ENCODE measurements at regions not wholly inside any gene's neighbourhood (a gene's known extent, or its start where the extent isn't known, plus 50 kb on each side); places are given as distances from the start of the nearest gene placed in this dataset.

DNA sequence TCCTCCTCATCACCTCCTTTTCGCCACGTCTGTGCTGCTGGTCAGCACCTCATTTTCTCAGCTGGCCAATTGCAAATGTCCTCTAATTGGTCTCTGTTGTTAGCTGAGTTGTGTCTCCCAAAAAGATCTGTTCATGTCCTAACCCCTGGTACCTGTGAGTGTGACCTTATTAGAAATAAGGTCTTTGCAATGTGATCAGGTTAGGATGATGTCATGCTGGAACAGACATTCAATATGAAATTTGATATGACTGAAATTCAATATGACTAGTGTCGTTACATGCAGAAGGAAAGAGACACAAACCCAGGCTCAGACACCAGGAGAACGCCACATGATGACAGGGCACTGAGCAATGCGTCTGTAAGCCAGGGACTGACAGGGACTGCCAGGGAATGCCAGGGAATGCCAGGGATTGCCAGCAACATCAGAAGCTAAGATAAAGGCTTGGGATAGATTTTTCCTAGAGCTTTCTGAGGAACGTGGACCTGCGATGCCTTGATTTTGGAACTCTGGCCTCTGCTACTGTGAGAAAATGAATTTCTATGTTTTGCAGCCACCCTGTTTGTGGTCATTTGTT, 77.5 kb upstream of the CXCL12 start:
- Histone ChIP-seq H3K9me3 (ENCODE audit: control insufficient read depth in 2 of 2, insufficient read depth in 1 of 2, low read depth in 1 of 2, low read length in 1 of 2) (no peaks in the 10 kb centered on the region), H3K27ac (ENCODE audit: low read depth in 2 of 2, low read length in 1 of 2) (no peak overlapping the region), H3K36me3 (ENCODE audit: control insufficient read depth in 2 of 2, insufficient read depth in 2 of 2, low read length in 1 of 2) (no peaks in the 10 kb centered on the region), H3K4me1 (ENCODE audit: control insufficient read depth in 2 of 2, insufficient read depth in 2 of 2, low read length in 1 of 2) (no peaks in the 10 kb centered on the region), H3K27me3 (ENCODE audit: control insufficient read depth in 1 of 2, insufficient read depth in 2 of 2, low read length in 2 of 2) (no peaks in the 10 kb centered on the region), H3K4me3 (ENCODE audit: low read depth in 1 of 2, low read length in 2 of 2) (no peak overlapping the region)
- WGBS, 2 donors, result 72 to 82% methylated on average over 7 of the region's 7 CpGs

- Histone ChIP-seq H3K27me3 (ENCODE audit: control insufficient read depth in 1 of 2, insufficient read depth in 2 of 2, low read length in 2 of 2) (no peaks in the 10 kb centered on the region), H3K36me3 (ENCODE audit: control insufficient read depth in 2 of 2, insufficient read depth in 2 of 2, low read length in 1 of 2) (no peaks in the 10 kb centered on the region), H3K9me3 (ENCODE audit: control insufficient read depth in 2 of 2, insufficient read depth in 1 of 2, low read depth in 1 of 2, low read length in 1 of 2) (no peaks in the 10 kb centered on the region), H3K4me3 (ENCODE audit: low read depth in 1 of 2, low read length in 2 of 2) (no peak overlapping the region), H3K4me1 (ENCODE audit: control insufficient read depth in 2 of 2, insufficient read depth in 2 of 2, low read length in 1 of 2) (peaks cover 0 to 2% of the 10 kb centered on the region in 2 donors), H3K27ac (ENCODE audit: low read depth in 2 of 2, low read length in 1 of 2) (no peak overlapping the region)
- WGBS, 2 donors, result 44 to 47% methylated on average over 6 of the region's 6 CpGs
These were observed 78.7 kb upstream of the CXCL12 start for GRCh38 chr10:44463511-44464121.

DNA sequence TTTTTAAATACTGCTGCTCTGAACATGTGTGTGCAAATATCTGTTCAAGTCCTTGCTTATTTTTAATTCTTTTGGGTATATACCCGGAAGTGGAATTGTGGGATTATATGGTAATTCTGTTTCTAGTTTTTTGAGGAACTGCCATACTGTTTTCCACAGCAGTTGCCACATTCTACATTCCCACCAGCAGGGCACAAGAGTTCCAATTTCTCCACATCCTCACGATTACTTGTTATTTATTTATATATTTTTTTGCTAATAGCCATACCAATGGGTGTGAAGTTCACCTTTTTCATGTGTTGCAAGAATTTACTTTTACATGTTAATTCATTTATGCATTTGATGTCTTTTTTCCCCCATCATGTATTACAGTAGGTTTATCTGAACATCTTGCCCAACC, 79.6 kb upstream of the CXCL12 start:
- Histone ChIP-seq H3K9me3 (ENCODE audit: control insufficient read depth in 2 of 2, insufficient read depth in 1 of 2, low read depth in 1 of 2, low read length in 1 of 2) (no peaks in the 10 kb centered on the region), H3K27ac (ENCODE audit: low read depth in 2 of 2, low read length in 1 of 2) (no peak overlapping the region)
- 41 to 42% methylated on average over 2 of the region's 2 CpGs for WGBS, 2 donors

GRCh38 chr10:44465401-44466115, 80.7 kb upstream of the CXCL12 start:
- H3K36me3 ChIP-seq (ENCODE audit: control insufficient read depth in 2 of 2, insufficient read depth in 2 of 2, low read length in 1 of 2), result no peaks in the 10 kb centered on the region
- no peaks in the 10 kb centered on the region for H3K9me3 ChIP-seq (ENCODE audit: control insufficient read depth in 2 of 2, insufficient read depth in 1 of 2, low read depth in 1 of 2, low read length in 1 of 2)
- H3K27me3 ChIP-seq (ENCODE audit: control insufficient read depth in 1 of 2, insufficient read depth in 2 of 2, low read length in 2 of 2), result no peaks in the 10 kb centered on the region
- WGBS, 2 donors, result 42 to 45% methylated on average over 11 of the region's 11 CpGs
- H3K4me1 ChIP-seq (ENCODE audit: control insufficient read depth in 2 of 2, insufficient read depth in 2 of 2, low read length in 1 of 2), result peaks cover 0 to 2% of the 10 kb centered on the region in 2 donors
- no peak overlapping the region for H3K27ac ChIP-seq (ENCODE audit: low read depth in 2 of 2, low read length in 1 of 2)
- no peak overlapping the region for H3K4me3 ChIP-seq (ENCODE audit: low read depth in 1 of 2, low read length in 2 of 2)

More for the DNA sequence above, 79.6 kb upstream of the CXCL12 start:
- peaks cover 0 to 2% of the 10 kb centered on the region in 2 donors for H3K4me1 ChIP-seq (ENCODE audit: control insufficient read depth in 2 of 2, insufficient read depth in 2 of 2, low read length in 1 of 2)
- no peaks in the 10 kb centered on the region for H3K36me3 ChIP-seq (ENCODE audit: control insufficient read depth in 2 of 2, insufficient read depth in 2 of 2, low read length in 1 of 2)
- no peak overlapping the region for H3K4me3 ChIP-seq (ENCODE audit: low read depth in 1 of 2, low read length in 2 of 2)
- H3K27me3 ChIP-seq (ENCODE audit: control insufficient read depth in 1 of 2, insufficient read depth in 2 of 2, low read length in 2 of 2), result no peaks in the 10 kb centered on the region

DNA sequence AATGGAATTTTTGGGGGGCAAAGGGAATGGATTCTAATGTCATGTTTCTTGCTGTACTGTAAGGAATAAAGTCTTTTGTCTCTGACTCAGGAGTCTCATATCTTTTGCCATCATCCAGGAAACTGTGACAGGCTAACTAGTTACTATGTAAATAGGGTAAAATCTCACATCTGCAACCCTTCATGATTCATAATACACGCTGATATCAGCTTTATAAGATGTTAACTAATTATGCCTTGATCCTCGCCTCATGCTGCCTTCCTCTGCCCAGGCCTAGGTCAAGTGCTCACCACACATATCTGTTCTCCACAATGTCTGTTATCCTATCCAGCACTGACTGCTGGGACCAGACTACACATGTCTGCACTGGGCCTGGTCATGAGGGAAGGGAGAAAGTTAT, 81.3 kb upstream of the CXCL12 start:
- Histone ChIP-seq H3K4me3 (ENCODE audit: low read depth in 1 of 2, low read length in 2 of 2) (no peak overlapping the region), H3K9me3 (ENCODE audit: control insufficient read depth in 2 of 2, insufficient read depth in 1 of 2, low read depth in 1 of 2, low read length in 1 of 2) (no peaks in the 10 kb centered on the region), H3K36me3 (ENCODE audit: control insufficient read depth in 2 of 2, insufficient read depth in 2 of 2, low read length in 1 of 2) (no peaks in the 10 kb centered on the region), H3K4me1 (ENCODE audit: control insufficient read depth in 2 of 2, insufficient read depth in 2 of 2, low read length in 1 of 2) (peaks cover 0 to 2% of the 10 kb centered on the region in 2 donors), H3K27me3 (ENCODE audit: control insufficient read depth in 1 of 2, insufficient read depth in 2 of 2, low read length in 2 of 2) (no peaks in the 10 kb centered on the region), H3K27ac (ENCODE audit: low read depth in 2 of 2, low read length in 1 of 2) (no peak overlapping the region)
- 68 to 78% methylated on average over 2 of the region's 2 CpGs for WGBS, 2 donors

DNA sequence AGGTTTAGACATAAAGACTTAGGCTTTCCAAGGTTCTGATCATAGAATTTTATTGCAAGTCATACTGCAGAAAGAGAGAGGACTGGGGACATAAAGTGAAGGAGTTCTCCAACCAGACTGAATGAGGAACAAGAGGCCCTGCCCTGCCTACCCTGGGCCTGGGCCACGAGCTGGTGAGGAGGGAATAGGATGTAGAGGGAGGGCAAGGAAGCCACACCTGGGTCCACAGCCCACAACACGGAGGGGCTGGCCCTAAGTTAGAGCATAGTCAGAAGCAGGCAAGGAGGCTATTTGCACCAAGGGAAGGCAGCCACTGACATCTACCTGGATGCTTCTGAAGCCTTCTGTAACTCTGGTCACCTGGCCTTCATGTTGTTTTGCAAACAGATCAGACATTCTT, 82.2 kb upstream of the CXCL12 start:
- Histone ChIP-seq H3K9me3 (ENCODE audit: control insufficient read depth in 2 of 2, insufficient read depth in 1 of 2, low read depth in 1 of 2, low read length in 1 of 2) (no peaks in the 10 kb centered on the region), H3K4me1 (ENCODE audit: control insufficient read depth in 2 of 2, insufficient read depth in 2 of 2, low read length in 1 of 2) (peaks cover 0 to 2% of the 10 kb centered on the region in 2 donors), H3K36me3 (ENCODE audit: control insufficient read depth in 2 of 2, insufficient read depth in 2 of 2, low read length in 1 of 2) (no peaks in the 10 kb centered on the region), H3K27ac (ENCODE audit: low read depth in 2 of 2, low read length in 1 of 2) (no peak overlapping the region), H3K27me3 (ENCODE audit: control insufficient read depth in 1 of 2, insufficient read depth in 2 of 2, low read length in 2 of 2) (no peaks in the 10 kb centered on the region), H3K4me3 (ENCODE audit: low read depth in 1 of 2, low read length in 2 of 2) (no peak overlapping the region)
- WGBS, 2 donors, result 61 to 66% methylated on average over 2 of the region's 2 CpGs

DNA sequence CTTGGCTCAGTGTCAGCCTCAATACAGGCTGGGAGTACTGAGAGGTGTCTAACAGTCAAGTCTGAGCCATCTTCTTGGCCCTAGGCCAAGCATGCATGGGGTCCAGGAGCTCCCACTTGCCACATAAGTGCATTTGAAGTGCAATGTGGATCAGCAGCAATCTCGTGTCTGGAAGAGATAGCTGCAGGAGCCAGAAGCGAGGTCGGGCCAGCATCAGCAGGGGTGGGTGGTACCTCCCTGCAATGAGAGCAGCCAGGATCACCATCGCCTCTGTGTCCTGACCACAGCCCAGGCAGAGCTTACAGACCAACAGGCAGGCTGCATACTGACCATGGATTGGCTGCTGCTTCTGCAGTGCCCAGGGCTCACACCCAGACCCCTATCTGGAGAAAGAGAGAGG, 83.0 kb upstream of the CXCL12 start:
- WGBS, 2 donors, result 82 to 83% methylated on average over 4 of the region's 4 CpGs
- Histone ChIP-seq H3K4me3 (ENCODE audit: low read depth in 1 of 2, low read length in 2 of 2) (no peak overlapping the region), H3K27me3 (ENCODE audit: control insufficient read depth in 1 of 2, insufficient read depth in 2 of 2, low read length in 2 of 2) (no peaks in the 10 kb centered on the region), H3K36me3 (ENCODE audit: control insufficient read depth in 2 of 2, insufficient read depth in 2 of 2, low read length in 1 of 2) (no peaks in the 10 kb centered on the region), H3K27ac (ENCODE audit: low read depth in 2 of 2, low read length in 1 of 2) (no peak overlapping the region), H3K9me3 (ENCODE audit: control insufficient read depth in 2 of 2, insufficient read depth in 1 of 2, low read depth in 1 of 2, low read length in 1 of 2) (no peaks in the 10 kb centered on the region), H3K4me1 (ENCODE audit: control insufficient read depth in 2 of 2, insufficient read depth in 2 of 2, low read length in 1 of 2) (peaks cover 0 to 2% of the 10 kb centered on the region in 2 donors)

DNA sequence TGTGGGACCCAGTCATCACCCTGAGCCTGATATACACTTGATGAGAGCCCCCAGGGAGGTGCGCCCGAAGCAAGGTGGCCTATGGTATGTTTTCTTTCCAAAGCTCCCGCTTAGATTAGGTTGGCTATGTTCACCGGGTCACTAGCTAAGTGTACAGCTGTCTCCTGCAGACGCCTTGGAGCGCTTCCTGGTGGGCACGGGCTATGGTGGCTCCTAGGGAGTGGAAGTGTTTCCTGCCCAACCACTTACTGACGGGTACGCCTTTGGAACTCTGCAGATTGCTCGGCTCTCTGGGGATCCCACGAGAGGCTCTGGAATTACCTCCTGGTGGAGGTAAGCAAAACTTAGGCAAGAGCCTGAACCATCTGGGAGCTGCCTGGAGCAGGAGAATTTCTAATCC, 83.6 kb upstream of the CXCL12 start:
- H3K4me1 ChIP-seq (ENCODE audit: control insufficient read depth in 2 of 2, insufficient read depth in 2 of 2, low read length in 1 of 2), result peaks cover 0 to 2% of the 10 kb centered on the region in 2 donors
- H3K27ac ChIP-seq (ENCODE audit: low read depth in 2 of 2, low read length in 1 of 2), result no peak overlapping the region
- no peak overlapping the region for H3K4me3 ChIP-seq (ENCODE audit: low read depth in 1 of 2, low read length in 2 of 2)
- no peaks in the 10 kb centered on the region for H3K9me3 ChIP-seq (ENCODE audit: control insufficient read depth in 2 of 2, insufficient read depth in 1 of 2, low read depth in 1 of 2, low read length in 1 of 2)
- H3K27me3 ChIP-seq (ENCODE audit: control insufficient read depth in 1 of 2, insufficient read depth in 2 of 2, low read length in 2 of 2), result no peaks in the 10 kb centered on the region
- WGBS, 2 donors, result 83 to 86% methylated on average over 11 of the region's 11 CpGs
- no peaks in the 10 kb centered on the region for H3K36me3 ChIP-seq (ENCODE audit: control insufficient read depth in 2 of 2, insufficient read depth in 2 of 2, low read length in 1 of 2)

- no peaks in the 10 kb centered on the region for H3K27me3 ChIP-seq (ENCODE audit: control insufficient read depth in 1 of 2, insufficient read depth in 2 of 2, low read length in 2 of 2)
- H3K4me1 ChIP-seq (ENCODE audit: control insufficient read depth in 2 of 2, insufficient read depth in 2 of 2, low read length in 1 of 2), result peaks cover 0 to 2% of the 10 kb centered on the region in 2 donors
- H3K9me3 ChIP-seq (ENCODE audit: control insufficient read depth in 2 of 2, insufficient read depth in 1 of 2, low read depth in 1 of 2, low read length in 1 of 2), result no peaks in the 10 kb centered on the region
- no peak overlapping the region for H3K27ac ChIP-seq (ENCODE audit: low read depth in 2 of 2, low read length in 1 of 2)
- H3K4me3 ChIP-seq (ENCODE audit: low read depth in 1 of 2, low read length in 2 of 2), result no peak overlapping the region
- H3K36me3 ChIP-seq (ENCODE audit: control insufficient read depth in 2 of 2, insufficient read depth in 2 of 2, low read length in 1 of 2), result no peaks in the 10 kb centered on the region
- 76 to 85% methylated on average over 4 of the region's 4 CpGs for WGBS, 2 donors
These were observed 84.1 kb upstream of the CXCL12 start for GRCh38 chr10:44468965-44469364.

Measured in esophagus (tissue), 2 donors.